Epithelial cell of prostate (primary cell): ENCODE measurements at regions not wholly inside any gene's neighbourhood (a gene's known extent, or its start where the extent isn't known, plus 50 kb on each side); places are given as distances from the start of the nearest gene placed in this dataset.

Experiments
- DNase-seq: peaks from one replicate; pipeline ENCODE4 v3.0.0-alpha.2; 2011; ENCODE audit warnings: low read depth, low spot score
- H3K27ac ChIP-seq: fragments of 450-650 bp; 2 replicates; pipeline ENCODE4 v1.5.1; 2017; ENCODE audit warnings: mild to moderate bottlenecking

DNA sequence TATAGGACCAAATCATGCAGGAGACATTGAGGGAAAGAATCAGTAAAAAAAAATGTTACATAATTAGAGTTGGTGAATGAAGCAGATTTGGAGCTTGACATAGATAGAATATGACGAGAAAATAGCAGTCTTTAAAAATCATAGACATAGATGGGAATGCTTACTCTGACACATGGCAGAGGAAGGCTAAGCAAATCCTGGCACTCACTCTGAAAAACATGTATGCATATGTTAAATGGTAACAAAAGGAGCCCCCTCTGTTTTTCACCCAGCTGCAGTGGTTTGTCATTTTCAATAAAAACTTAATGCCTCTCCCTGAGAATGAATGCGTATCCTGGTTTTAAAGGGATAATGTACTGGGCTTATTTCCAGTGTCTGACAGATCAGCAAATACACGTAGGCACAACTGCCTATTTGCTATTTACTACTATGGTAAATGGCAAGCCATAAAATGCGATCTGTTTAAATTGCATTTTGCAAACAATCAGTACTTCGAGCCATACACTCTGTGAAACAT is 561.2 kb upstream of the SEL1L start:
- no peak overlapping the region for H3K27ac ChIP-seq
- DNase-seq = no peak

DNA sequence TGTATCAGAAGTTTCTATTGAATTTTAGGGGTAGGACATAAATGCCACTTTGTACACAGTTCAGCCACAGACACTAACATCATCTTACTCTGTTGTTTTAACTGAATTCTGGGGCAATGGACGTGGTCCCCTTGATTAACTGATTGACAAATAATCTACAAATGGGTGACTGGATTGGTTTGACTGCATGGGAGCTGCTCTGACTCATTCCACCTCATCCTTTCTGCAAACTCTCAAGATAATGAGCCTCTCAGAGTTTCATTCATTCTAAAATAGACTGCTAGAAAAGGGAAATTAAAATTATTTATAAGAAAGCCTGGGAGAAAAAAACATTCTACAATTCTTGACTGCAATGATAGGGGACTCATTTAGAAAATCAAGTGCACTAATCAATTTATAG is 570.4 kb upstream of the SEL1L start:
- no peak overlapping the region for H3K27ac ChIP-seq
- no peak for DNase-seq

DNA sequence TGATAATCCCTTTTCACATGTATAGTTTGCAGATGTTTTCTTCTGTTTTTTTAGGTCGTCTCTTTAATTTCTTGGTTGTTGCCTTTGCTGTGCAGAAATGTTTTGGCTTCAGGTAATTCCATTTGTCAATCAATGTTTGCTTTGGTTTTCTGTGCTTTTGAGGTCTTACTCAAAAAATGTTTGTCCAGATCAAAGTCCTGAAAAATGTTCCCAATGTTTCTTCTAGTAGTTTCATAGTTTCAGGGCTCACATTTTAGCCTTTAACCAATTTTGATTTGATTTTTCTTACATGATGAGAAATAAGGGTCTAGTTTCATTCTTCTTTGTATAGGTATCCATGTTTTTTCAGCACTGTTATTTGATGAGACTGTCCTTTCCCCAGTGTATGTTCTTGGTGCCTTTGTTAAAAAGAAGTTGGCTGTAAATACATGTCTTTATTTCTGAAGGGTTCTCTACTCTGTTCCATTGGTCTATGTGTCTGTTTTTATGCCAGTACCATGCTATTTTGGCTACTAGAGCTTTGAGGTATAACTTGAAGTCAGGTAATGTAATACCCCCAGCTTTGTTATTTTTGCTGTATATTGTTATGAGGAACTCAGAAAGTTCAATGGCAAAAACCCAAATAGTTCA is 578.7 kb upstream of the SEL1L start:
- H3K27ac ChIP-seq = no peak overlapping the region
- no peak for DNase-seq

DNA sequence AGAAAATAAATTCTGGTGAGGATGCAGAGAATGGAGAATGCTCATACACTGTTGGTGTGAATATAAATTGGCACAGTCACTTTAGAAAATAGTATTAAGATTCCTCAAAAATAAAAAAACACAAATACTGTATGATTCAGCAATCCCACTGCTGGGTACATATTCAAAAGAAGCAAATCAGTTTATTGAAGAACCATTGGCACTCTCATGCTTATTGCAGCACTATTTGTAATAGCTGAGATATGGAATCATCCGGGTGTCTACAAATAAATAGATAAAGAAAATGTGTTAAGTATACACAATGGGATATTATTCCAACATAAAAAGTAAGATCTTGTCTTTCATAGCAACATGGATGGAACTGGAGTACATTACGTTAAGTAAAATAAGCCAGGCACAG is 579.4 kb upstream of the SEL1L start:
- H3K27ac ChIP-seq = no peak overlapping the region
- DNase-seq = no peak

DNA sequence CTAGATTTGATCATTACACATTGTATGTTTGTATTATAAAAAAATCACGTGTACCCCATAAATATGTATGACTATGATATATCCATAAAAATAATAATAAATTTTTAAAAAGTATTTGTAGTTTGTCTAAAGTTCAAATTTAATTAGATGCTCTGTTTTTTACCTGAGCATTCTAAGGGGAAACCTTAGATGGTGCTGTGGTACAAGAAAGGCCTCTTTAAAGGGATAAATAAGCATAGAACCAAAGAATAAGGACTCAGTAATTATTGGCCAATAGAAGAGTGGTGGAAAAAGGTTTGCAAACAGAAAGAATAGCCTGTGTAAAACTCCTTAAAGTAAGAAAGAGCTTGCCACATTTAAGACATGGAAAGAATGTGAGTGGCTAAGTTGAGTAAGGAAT is 580.1 kb upstream of the SEL1L start:
- no peak for DNase-seq

DNA sequence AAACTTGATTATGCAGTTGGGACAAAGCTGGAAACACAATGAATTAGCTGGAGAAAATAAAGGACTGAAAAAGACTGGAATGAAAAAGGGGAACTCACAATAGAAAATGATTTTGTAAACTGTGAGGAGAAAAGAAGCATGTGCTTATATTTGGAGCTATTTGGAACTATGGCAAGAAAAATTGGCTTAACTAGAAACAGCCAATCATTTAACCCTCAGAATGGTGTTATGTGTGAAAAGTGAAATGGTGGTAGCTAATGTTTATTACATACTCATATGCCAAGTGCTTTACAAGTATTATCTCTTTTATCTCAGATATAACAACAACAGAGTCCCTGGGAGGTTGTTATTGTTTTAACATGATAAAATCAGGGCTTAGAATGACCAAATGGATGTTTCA is 583.1 kb upstream of the SEL1L start:
- no peak for DNase-seq
- no peak overlapping the region for H3K27ac ChIP-seq

More for the DNA sequence above, 580.1 kb upstream of the SEL1L start:
- no peak overlapping the region for H3K27ac ChIP-seq

DNA sequence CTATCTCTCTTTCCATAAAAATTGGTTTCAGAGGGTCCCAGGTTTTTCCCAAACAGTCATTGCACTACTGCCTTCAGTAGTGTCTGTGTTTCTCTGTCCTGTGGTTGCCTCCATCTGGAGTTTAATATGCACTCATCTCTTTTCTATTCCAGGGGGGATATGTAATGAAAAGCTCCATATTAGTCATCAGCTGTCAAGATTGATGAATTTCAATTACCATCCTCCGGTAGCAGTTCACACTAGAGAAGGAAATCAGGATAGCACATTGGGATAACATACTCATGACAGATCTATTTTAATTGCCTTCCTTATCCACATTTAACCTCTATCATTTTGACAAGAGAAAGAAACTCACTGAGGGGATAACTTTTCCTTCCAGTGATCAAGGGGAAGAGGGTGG is 589.0 kb upstream of the SEL1L start:
- no peak for DNase-seq
- H3K27ac ChIP-seq = no peak overlapping the region

DNA sequence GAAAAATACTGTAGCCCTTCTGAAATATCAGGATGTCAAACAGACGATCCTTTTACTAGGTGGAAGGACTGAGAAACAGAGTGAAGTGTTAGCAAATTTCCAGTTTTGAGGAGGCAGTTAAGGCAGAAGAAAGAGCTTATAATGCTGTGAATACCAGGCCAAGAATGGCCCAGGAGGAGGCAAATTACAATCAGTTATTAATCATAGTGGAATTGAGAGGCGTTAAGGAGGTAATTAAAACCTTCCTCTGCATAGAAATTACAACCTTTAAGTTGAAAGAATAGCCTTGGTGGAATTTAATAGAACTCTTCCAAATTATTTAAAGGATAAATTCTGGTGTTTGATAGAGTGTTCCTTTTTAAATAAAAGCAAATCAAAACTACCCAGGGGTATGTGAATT is 590.9 kb upstream of the SEL1L start:
- DNase-seq = no peak
- no peak overlapping the region for H3K27ac ChIP-seq

DNA sequence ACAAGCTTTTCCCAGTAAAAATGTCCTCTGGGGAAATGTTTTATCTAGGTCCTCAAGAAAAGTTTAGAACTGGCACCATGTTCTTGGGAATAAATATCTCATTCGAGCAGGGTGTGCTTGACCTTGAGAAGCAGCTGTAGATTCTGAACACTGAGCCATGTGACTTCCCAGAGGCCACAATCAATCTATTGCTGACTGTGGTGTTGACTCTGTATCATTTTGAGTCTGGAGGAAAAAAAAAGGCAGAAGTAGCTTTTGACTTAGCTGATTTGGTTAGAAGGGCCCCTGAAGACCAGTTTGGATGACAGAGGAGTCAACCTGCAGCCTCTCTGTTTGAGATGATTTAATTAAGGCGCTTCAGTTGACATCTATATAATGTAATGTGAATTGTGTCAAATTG is 592.4 kb upstream of the SEL1L start:
- H3K27ac ChIP-seq = no peak overlapping the region
- no peak for DNase-seq

DNA sequence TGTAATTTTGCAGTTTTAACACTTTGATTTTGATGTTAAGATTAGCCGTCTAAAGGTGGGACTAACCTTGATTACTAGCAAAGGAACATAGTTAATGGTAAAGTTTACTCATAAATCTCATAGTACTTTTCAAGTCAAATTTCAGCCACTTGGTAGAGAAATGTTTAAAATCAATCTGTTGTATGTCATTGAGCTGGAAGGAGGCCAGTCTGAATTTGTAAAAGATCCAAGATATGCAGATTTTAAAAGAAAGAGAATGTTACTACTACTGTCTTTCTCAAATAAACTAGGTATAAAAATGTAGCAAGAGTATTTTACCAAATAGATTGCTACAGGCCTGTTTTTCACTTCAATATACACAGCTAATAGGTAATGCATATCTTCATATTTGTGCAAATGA is 600.8 kb upstream of the SEL1L start:
- H3K27ac ChIP-seq = no peak overlapping the region
- DNase-seq = no peak

DNA sequence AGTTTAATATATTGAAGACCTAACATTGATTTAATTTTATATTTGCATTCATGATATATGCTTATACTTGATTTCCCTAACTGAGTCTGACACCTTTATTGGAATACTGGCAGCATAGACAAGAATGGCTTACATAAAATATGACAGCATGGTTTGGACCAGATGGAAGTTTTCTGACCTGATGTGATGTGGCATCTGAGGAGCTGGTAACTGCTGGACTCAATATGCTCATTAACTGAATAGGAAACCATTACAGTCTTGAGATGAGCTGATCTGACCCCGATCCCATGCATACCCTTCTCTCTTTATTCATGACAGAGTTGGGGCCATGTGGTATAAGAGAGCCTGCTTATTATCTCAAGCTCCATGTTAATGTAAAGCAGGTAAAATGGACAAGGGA is 604.8 kb upstream of the SEL1L start:
- DNase-seq = no peak

DNA sequence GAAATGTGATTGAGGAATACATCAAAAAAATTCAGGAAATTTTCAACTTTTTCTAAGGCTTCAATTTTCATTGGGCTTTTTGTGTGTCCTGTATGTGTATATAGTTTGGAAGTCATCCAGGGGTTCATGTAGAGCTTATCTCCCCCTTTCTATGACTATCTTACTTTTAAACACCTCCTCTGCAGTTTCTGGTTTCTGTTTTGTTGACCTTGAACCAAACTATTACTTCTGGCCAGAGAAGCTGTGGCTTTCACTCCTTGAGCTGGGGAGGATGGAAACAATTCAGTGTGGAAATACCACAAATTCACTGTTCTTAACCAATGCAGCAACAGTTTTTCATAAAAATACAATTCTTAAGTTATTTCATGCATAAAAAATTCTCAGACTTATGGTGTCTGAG is 613.2 kb upstream of the SEL1L start:
- DNase-seq = no peak
- no peak overlapping the region for H3K27ac ChIP-seq

More for the DNA sequence above, 604.8 kb upstream of the SEL1L start:
- H3K27ac ChIP-seq = no peak overlapping the region

DNA sequence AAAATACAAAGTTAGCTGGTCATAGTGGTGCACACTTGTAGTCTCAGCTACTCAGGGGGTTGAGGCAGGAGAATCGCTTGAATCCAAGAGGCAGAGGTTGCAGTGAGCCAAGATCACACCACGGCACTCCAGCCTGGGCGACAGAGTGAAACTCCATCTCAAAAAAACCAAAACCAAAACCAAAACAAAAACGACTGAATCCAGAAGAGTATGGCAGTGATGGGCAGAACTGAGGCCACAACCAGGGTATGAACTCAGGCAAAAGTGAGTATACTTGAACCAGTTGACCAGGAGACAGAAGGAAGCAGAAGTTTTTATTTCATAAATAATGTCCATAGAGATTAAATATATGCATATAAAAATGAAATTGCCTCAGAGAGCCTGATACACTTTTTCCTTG is 620.0 kb upstream of the SEL1L start:
- no peak overlapping the region for H3K27ac ChIP-seq
- DNase-seq = no peak

DNA sequence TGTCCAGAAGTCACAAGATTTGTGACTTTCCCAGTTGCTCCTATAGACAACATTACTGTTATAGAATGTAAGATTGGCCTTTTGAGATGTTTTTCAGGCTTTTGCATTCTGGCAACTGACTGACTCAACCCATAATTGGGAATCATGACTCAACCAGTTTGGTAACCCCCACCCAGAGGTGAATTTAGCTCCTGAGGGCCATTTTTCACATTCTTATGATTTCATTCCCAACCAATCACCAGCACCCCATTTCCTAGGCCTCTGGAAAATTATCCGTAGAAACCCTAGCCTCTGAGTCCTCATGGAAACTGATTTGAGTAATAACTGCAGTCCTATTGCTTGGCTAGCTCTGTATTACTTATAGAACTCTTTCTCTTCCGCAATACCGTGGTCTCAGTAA is 626.0 kb upstream of the SEL1L start:
- H3K27ac ChIP-seq = no peak overlapping the region
- DNase-seq = no peak

DNA sequence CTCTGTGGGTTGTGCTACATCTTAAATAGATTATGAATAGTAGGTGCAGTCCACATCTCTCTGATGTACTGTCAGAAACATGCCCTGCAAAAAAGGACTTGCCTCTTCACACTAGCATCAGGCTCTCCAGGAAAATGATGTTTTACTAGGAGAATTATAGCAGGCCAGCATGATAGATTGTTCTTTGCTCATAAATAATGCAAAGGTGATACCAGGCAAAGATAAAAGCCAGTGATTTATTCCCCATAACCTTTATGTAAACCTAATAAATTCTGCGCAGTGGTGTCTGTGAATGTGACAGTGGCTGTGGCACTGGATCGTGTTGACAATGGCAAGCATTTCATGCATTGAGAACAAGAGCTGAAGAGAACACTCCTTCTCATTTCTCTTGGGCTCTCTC is 646.5 kb upstream of the SEL1L start:
- DNase-seq = no peak
- no peak overlapping the region for H3K27ac ChIP-seq

DNA sequence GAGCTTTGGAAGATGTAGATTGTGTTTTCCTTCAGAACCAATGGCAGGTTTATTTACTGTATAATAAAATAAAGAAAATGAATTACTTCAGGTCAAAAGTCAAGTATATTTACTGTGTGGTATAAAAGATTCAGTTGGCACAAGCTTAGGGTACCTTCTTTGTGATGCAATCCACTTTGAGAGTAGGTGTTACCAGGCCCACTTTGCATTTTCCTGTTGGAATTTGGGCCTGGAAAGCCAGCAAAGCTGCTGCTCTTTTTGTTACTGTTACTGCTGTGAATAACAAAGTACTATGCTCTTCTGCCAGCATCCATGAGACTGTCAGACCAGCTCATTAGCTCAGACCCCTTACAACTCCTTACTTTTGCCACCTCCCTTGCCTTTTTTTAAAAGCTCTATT is 649.0 kb upstream of the SEL1L start:
- no peak overlapping the region for H3K27ac ChIP-seq

DNA sequence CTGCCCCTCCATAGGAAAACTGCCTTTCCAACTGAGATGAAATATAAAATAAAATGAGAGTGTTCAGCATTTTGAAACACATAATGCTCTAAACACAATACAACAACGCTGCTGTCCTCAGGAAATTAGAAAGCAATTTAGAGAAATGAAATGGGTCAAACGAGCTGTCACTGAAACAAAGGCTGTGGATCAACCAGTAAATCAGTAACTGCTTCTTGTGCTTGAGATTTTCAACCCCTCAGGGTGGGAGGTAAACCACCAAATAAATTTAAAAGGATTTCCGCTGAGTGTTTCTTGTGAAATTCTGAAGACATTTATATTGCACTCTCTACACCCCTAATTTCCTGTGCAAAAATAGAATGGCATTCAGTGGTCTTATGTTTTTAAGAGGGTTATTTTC is 657.1 kb upstream of the SEL1L start:
- no peak overlapping the region for H3K27ac ChIP-seq
- no peak for DNase-seq

More for the DNA sequence above, 649.0 kb upstream of the SEL1L start:
- no peak for DNase-seq

DNA sequence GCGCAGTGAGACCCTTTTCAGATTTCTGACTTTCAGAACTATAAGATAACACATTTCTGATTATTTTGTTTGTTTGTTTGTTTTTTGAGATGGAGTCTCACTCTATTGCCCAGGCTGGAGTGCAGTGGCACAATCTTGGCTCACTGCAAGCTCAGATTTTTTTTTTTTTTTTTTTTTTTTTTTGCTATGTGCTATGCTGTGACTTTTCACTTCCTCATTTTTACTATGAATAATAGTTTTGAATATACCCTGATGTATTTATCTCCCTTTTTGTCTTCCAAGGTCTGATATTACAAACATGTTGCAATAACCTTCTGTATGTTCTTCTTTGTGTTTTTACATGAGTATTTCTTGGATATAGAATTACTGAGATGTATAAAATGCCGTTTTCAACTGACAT is 658.7 kb upstream of the SEL1L start:
- no peak for DNase-seq
- H3K27ac ChIP-seq = no peak overlapping the region

DNA sequence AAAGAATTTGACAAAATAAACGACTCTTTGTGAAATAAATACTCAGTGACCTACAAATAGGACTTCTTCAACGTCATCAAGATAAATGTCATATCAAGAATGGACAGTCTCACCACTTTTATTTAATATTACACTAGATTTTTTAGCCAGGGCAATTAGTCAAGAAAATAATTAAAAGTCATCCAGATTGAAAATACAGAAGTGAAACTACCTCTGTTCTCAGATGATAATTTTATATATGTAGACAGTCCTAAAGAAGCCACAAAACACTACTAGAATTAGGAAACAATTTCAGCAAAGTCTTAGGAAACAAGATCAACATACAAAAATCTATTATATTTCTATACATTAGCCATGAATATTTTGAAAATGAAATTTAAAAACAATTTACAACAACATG is 689.6 kb upstream of the SEL1L start:
- H3K27ac ChIP-seq = no peak overlapping the region
- no peak for DNase-seq

DNA sequence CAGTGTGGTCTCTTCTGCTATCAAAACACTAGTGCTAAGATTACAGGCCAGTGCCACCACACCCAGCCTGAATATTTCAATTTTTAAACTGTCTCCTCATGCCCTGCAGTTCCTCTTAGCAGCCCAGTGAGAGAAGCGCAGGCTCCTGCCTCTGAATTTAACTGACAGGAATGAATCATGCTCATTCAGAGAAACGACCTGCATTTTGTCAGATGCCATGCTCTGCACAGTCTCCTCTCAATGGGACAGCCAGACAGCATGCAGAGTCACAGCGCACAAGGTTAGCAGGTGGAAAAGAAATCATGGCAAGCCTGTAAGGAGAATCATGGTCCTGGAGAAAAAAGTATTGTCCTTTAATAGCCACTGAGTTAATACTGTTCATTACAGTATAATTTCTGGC is 691.0 kb upstream of the SEL1L start:
- no peak for DNase-seq
- no peak overlapping the region for H3K27ac ChIP-seq

DNA sequence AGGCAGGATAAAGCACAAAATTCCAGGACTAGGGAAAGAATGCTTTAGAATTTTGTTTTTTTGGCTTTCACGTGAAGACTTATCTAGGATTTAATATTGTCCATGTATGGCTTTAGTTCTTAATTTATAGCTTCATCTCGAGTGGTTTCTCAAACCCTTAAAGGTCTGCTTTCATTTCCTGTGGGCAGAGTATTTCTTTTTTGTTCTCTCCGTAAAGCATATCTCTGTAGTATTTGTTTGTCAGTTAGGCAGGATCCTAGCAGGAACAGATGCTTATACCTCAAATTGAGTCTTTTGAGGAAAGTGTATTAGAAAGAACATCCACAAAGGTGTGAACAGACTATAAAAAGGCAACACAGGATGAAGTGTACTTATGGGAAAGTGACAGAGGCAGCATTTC is 697.1 kb upstream of the SEL1L start:
- no peak overlapping the region for H3K27ac ChIP-seq
- DNase-seq = no peak

DNA sequence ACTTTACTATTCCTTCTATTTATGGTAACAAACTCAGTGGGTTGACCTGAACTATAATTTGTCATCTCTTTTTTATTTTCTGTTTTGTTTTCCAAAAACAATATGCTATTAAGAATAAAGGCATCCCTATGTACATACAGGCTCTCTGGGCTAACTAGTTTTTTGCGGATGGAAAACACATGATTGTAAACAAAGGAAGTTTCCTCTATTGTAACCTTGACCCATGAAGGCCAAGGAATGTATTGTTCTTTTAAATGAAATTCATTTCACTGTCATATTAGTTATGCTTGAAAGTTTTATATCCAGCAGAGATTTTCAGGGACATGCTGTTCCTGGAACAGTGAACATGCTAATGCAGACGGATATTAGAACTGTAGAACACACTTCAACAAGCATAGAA is 705.0 kb upstream of the SEL1L start:
- no peak overlapping the region for H3K27ac ChIP-seq
- no peak for DNase-seq

DNA sequence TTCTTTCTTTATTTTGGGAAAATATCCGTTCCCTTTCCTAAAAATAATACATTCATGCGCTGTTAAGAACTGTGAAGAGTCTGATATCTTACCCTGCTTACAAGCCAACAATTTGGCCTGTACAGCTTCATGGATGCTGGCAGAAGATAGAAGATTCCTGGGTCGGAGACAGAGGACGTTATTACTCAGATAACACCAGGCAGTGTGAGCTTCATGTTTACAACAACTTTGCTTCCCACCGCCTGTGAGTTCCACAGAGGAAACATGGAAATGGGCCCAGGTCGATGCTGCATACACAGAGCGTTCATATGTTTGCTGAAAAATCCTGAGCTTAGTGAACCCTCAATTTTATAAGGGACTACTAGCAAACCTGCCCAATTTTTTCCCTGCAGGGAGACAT is 705.6 kb upstream of the SEL1L start:
- no peak for DNase-seq
- no peak overlapping the region for H3K27ac ChIP-seq
